GM18517 (cell line): ENCODE measurements at regions not wholly inside any gene's neighbourhood (a gene's known extent, or its start where the extent isn't known, plus 50 kb on each side); places are given as distances from the start of the nearest gene placed in this dataset.
"Not testable (repeated sequence)": the region's sequence is repeated elsewhere in the genome, so short reads cannot be mapped to it uniquely, and the experiment has no call there.

ENCODE experiments used
- ATAC-seq: cut with Tn5 transposase; IDR thresholded peaks from one replicate; pipeline ENCODE4 v1.9.1; 2021; ENCODE audit warnings: mild to moderate bottlenecking, moderate library complexity; ENCODE audit not compliant: unreplicated experiment

DNA sequence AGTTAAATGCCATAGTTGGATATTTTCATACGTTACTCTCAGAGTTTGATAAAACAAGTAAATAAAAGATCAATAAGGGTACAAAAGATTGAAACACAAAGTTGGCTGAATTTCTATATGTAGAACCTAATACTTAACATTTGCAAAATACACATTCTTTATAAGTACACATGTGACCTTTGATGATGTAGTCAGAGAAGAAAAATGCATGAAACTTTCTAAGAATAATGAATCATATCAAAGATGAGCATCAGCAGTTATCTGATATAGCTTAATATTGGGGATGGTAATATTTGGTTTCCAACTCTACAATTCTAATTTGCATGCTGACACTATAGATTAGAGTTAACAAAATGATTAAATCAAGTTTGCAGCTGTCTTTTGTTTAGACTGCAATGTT, 188.0 kb upstream of the TGFBR2 start:
- ATAC-seq, result no peak

DNA sequence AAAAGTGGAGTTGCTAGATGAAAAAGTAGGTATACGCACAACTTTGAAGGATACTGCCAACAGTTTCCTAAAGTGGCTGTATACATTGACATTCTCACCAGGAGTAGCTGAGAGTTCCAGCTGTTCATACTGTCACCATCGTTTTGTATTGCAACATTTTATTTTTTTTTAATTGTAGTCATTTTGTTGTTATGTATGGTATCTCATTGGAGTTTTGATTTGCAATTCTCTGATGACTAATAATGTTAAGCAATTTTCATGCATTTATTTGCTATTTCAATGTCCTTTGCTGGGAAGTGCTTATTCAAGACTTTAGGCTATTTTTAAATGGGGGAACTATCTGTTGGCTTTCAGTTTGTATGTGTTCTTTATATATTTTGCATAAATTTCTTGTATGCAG, 185.1 kb upstream of the TGFBR2 start:
- no peak for ATAC-seq

DNA sequence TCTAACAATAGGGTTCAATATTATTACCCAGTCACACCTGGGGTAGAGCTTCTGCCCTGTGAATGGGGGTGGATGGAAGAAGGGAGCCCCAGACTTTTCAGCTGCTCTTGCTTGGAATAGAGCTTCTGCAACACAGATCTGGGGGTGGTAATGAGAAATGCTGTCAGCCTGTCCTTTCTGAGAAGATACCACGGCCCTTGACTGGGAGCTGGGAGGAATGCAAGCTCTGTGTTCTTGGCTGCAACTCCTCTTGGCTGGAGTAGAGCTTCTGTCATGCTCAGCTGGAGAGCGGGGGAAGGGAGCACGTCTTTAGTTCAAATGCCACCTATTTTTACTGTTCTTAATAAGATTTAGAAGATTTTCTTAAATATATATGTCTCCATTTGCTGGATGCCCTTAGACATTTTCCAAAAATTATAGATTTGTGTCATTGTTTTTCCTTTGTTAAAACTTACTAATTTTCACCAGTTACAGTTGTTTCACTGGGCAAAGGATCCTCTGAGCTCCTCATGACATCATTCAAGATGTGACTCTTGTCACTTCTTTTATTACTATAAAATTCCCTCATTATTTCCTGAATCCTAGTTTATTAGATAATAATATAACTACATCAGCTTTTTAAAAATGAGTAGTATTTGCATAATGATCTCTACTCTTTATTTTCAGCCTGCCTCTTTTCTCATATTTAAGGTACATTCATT, 180.0 kb upstream of the TGFBR2 start:
- ATAC-seq, result no peak

DNA sequence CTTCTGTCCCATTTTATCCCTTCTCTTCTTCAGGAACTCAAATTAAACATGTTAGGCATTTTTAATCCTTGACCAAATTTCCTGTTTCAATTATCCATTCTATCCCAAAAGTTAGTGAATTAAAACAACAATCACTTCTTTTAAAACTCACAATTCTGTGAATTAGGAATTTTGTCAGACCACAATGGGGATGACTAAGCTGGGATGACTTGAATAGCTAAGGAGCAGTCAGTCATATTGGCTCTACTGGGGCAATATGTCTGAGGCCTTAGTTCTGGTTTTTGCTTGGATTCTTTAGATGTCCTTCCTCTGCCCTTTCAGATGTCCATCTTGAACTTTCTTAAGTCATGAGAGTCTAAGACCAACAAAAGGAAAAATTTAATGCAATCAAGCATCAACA, 178.2 kb upstream of the TGFBR2 start:
- no peak for ATAC-seq

DNA sequence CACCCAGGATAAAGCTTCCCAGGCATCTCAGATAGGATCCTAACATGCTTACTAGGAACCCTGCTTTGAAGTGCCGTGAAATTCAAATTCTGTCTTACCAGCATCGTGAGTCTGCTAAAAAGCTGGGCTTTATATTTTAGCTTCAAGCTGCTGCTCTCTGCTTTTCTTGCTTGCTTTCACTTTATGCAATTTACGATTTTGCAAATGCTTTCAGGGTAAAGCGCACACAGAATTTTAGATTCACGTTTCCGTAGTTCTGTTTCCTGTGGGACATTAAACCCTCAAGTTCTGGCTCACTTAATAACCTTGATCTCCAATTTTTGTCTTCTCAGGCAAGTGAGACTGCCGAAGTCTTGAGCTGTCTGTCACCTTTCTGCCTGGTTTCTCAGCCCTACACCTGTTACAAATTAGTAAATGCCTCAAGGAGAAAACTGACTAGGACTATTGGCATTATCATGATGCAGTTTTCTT, 170.5 kb upstream of the TGFBR2 start:
- no peak for ATAC-seq

DNA sequence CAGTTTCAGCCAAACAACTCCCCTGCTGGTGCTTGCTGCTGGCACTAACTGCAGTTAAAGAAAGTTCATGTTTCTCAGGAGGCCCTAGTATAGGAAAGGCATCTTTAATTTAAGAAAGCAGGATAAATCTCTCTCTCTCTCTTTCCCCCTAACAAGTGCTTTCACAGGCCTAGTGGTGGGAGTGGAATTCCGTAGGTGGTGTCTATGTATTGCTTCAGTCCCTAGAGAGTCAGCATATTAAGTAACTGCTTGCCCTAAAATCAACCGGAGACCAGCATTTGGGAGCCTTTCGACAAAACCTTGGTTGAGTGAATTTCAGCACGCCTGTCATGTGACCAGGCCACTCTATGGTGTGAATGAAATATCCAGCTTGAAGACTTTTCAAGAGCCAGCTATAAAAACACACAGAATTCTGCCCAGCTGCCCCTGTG, 169.2 kb upstream of the TGFBR2 start:
- no peak for ATAC-seq

DNA sequence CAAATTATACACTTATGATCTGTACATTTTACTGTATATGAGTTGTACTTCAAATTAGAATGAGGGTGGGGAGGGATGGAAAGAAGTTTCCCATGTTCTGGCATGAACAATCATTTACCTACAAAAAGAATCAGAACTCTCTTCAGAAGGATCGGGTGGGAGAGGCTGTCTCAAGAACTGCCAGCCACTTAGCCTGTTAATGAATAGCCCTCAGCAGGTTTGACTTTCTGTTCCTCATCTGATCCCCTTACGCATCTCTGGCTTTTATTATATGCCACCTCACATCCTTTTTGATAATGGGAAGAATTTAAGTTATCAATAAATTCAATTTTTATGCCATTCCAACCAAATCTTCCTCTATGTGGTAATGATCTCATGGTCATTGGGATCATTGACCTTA, 168.3 kb upstream of the TGFBR2 start:
- ATAC-seq, result no peak

DNA sequence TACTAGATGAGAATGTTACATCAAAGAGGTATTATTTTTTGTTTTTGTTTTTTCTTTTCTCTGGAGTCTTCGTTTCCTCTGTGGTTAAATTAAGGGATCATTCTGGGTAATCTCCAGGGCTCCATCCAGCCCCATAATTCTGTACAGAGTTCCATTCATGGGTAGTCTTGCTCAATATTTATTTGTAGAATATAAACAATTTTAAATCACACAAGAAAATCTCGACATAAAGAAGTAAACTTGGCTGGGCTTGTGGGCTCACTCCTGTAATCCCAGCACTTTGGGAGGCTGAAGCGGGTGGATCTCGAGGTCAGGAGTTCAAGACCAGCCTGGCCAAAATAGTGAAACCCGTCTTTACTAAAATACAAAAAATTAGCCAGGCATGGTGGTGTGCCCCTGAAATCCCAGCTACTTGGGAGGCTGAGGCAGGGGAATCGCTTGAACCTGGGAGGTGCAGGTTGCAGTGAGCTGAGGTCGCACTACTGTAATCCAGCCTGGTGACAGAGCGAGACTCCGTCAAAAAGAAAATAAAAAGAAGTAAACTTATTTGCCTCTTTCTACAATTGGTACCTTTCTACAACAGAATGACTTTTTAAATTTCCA, 166.8 kb upstream of the TGFBR2 start:
- no peak for ATAC-seq

DNA sequence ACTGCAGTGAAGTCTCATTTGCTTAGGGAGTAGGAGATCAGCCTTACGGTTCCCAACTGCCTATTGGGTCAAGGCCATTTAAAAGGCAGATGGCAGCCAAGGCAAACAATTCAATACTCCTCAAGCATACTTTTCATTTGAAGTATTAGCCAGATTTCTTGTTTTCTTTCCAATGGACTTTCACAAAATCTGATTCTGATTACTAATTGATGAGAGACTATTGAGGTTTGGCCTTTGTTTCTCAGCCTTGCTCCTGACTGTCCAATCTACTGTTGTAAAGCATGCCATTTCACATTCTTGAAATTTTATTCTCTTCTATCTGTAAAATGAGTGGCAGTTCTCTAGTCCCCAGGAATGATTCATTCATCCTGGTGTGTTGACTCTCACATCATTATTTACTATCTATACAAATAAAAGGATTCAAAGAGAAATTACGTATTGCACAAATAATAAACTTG, 166.2 kb upstream of the TGFBR2 start:
- no peak for ATAC-seq

DNA sequence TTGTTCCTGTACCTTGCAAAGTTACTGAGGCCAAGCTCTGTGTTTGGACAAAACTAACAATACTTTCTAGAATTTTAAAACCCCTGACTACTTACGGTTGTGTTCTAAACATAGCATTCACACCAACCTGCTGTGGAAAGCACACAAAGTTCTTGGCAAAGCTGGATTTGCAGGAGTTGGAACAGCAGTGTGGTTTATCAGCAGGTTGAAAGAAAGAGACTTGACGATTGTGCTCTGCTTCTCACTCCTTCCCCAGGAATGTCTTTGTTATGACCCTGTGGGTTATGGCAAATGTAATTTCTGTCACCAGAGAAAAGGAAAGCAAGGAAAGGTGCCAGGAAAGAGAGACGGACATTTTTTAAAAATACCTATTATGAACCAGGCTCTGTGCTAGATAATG, 165.5 kb upstream of the TGFBR2 start:
- ATAC-seq, result no peak

DNA sequence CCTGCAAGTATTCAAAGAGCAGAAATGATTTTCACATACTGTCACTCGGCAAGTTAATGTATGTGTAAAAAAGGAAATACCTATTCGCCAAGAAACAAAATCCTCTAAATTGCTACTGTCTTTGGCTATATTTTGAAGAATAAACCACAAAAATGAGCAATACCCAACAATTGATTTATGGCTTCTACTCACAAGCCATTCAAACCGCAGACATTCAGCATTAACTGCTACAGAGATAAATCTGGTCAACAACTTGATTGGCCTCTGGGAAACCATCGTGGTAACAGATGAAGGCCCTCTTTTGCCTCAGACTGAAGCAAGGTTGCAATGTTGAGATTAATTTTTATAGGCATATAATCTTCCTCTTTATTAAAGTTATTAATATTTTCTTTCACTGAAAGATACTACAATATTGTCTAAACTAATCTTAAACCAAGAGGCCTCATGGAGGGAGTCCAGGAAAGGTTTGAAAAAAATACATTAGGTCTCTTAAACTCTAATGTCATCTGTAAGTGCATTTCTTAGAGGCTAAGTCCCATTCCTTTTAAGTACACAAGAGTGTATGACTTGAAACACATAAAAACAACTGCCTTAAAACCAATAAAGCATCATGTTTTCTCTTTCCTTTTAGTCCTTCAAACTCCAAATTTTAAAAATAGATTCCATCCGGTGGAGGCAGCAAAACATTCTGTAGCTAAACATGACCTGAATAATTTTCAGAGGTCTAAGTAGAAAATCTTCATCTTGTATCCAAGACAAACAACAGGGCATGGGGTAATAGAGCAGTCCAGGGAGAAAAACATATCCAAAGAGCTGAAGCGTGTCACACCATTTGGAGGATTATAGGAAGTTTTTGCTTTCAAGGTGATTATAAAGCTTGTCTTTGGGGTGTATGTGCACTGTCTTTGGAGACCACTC, 162.4 kb upstream of the TGFBR2 start:
- no peak for ATAC-seq

DNA sequence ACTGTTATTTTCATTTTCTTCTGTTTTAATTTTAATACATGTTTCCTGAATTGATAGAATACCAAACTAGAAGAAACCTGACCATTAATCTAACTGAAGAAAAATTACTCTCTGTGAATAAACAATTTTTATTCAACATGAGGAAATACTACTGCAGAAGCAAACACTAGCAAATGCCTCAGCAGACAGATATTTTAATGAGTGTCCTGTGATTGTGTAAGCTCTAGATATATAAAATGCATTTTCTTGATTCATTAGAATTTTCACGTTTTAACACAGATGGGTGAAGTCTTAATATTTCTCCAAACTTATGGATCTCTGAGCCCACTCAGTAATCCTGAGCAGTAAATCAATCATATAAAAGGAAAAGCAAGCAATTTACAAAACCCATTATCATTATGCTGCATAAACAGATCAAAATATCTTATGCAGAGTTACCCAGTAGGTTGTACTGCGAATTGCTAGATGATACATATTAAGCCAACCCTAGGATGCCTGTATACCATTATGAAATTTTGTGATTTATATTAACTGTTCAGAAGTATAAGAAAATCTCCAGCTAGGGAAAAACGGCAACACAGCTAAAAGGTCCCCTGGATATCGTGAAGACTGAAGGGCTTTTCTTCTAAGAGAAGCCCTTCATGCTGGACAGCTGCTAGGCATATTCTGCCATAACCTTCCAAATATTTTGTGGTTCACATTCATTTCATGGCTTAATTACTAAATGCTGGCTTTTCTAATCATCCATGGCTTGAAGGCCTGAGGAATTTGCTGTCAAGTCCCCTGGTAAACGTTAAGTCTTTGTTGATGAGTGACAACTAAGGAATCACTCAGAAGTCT, 157.7 kb upstream of the TGFBR2 start:
- ATAC-seq, result no peak

DNA sequence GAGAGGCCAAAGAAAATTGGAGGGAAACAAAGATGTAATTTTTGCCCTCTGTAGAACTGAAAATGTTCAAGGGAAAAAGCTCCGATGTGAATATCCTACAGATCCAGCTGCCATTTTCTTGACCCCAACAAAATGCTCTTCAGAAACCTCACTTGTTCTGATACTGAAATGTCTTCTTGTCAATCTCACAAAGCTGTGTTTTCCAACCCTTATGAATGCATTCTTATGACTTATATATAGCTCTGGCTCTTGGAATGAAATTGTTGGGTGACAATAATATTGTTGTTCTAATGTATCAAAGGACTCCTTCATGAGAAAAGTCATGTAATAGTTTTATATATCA, 157.1 kb upstream of the TGFBR2 start:
- no peak for ATAC-seq

DNA sequence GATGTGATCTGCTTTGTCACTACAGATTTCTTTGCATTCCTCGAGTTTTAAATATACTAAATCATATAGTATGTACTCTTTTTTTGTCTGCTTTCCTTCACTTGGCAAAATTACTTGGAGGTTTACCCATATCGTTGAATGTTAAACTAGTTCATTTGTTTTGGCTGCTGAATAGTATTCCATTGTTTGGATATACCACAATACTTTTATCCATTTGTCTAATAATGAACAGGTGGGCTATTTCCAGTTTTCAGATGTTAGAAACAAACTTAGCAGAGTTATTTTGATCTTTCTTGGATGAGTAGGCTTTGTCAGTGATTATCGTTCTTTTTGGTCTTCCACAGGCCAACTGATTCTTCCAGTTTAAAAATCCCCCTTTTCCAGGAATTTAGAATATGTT, 154.0 kb upstream of the TGFBR2 start:
- no peak for ATAC-seq

DNA sequence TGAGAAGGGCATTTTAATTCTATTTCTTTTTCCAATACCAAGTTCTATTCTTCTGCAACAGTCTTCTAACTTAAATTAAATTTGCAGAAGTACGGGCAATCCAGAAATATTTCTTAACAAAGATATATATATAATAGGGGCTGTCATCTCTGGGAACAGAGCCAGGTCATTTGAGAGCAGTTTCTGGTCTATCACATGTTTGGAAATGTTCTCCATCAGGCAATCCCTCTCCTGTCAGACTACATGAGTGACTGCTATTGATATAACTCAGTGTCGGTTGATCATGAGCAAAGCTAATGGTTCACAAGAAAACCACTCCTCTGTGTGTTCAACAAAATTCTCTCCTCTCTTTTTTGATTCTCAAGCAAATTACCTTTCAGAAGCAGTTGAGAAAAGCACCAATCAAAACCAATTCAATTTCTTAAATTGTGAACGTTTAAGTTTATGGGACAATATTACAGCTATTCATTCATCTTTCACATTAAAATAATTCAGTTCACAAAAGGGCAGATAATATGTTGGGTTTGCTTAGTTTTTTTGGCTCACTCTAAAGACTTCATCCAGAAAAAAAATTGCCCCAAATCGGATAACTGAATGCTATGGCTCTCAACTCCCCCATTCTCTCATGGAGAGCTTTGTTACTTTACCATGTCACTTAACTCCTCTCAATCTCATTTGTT, 152.9 kb upstream of the TGFBR2 start:
- ATAC-seq, result no peak

DNA sequence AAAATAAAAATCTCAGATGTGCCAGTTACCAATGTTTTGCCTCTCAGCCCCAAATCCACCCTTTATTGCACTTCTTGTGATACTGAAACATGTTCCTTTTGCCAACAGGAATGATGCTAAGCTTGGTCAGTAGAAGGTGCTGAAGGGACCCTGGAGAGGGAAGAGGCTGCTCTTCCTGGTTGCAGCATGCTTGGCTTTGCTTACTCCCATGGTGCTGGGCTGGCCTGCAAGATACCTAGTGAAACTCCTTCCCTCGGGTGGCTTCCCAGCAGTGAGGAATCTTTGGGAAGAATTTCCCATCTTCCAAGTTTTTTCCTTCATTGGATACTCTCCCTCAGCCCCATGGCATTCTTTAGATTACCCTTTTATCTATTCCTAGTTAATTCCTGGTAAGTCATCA, 151.8 kb upstream of the TGFBR2 start:
- ATAC-seq, result no peak

DNA sequence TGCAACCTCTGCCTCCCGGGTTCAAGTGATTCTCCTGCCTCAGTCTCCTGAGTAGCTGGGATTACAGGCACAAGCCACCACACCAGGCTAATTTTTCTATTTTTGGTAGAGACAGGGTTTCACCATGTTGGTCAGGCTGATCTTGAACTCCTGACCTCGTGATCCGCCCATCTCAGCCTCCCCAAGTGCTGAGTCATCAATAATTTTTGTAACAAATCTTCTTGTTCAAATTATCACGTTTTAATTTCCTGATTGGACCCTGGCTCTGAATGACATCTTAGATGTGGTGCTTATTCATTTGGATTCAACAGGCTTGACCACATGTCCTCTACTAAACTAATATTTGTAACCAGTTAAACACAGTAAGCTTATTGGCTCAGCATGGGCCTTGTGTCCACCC, 151.3 kb upstream of the TGFBR2 start:
- not testable (repeated sequence) for ATAC-seq

DNA sequence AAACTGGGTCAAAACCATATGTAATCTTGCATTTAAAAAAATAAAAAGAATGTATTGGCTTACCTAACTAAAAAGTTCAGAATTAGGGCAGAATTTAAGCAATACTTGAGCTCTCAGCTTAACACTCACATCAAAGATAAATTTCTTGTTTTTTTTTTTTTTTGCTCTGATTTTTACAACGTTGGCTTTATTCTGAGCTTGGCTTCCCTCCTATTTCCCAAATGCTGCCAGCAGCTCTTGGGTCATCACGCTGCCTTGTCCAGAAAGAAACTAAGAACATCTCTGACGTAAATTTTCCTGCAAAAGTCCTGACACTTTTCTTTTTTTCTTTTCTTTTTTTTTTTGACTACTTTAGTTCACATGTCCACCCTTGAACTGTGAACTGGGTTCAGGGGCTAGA, 150.6 kb upstream of the TGFBR2 start:
- ATAC-seq, result no peak

DNA sequence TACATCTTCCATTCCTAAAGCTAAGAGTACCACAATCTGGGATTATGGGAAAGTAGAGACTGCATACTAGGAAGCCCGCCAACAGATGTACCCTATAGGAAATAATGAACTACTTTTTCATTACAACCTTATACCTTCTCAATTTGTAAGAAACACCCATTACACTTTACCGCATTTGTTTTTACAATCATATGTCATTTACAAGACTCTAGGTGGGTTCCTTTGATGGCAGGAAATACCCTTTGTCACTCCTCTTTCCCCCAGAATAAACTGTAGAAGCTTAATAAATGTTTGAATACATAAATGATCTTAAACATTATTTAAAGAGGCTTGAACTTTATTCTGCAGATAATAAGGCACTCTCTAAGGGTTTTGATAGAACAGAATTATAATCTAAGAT, 150.1 kb upstream of the TGFBR2 start:
- no peak for ATAC-seq

DNA sequence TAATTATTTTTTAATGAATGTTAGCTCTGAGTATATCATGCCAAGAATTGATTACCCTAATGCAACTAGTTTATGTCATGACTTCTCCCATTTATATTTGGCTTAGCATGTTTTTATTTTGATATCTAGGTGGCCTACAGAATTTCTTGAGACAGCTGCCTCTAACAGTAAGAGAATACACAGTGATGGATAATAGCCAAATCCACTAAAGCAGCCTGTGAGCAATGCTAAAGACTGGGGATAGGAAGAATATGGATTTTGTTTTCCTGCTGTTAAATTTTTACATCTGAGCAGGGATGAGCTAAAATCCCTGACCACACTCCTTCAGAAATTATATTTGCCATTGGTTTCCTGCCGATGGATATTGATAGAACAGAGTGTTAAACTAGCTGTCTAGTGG, 149.3 kb upstream of the TGFBR2 start:
- ATAC-seq, result no peak
